ENCODE measurements at regions not wholly inside any gene's neighbourhood (a gene's known extent, or its start where the extent isn't known, plus 50 kb on each side); places are given as distances from the start of the nearest gene placed in this dataset.
A peak's percentile ranks its signal among the peaks of the same experiment; 100 is the strongest.

DNA sequence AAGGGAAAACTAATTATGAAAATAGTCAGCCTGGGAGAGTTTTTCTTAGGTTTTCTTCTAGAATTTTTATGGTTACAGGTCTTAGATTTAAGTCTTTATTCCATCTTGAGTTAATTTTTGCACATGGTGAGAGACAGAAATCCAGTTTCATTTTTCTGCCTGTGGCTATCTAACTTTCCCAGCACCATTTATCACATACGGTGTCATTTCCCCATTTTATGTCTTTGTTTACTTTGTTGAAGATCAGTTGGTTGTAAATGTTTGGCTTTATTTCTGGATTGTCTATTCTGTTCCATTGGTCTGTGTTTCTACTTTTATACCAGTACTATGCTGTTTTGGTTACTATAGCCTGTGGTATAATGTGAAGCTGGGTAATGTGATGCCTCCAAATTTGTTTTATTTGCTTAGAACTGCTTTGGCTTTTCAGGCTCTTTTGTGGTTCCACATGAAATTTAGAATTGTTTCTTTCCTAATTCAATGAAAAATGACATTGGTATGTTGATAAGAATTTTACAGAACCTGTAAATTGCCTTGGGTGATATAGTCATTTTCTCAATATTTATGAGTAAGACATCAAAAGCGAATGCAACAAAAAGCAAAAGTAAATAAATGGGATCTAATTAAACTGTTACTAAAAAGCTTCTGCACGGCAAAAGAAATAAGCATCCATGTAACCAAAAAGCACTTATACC is 146.1 kb upstream of the NOL4 start:
- TF ChIP-seq, protein P1, sequence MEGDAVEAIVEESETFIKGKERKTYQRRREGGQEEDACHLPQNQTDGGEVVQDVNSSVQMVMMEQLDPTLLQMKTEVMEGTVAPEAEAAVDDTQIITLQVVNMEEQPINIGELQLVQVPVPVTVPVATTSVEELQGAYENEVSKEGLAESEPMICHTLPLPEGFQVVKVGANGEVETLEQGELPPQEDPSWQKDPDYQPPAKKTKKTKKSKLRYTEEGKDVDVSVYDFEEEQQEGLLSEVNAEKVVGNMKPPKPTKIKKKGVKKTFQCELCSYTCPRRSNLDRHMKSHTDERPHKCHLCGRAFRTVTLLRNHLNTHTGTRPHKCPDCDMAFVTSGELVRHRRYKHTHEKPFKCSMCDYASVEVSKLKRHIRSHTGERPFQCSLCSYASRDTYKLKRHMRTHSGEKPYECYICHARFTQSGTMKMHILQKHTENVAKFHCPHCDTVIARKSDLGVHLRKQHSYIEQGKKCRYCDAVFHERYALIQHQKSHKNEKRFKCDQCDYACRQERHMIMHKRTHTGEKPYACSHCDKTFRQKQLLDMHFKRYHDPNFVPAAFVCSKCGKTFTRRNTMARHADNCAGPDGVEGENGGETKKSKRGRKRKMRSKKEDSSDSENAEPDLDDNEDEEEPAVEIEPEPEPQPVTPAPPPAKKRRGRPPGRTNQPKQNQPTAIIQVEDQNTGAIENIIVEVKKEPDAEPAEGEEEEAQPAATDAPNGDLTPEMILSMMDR (IDR thresholded peaks at IDR 0.05; ENCODE audit: insufficient read depth, low read depth, low read length), result no peak

DNA sequence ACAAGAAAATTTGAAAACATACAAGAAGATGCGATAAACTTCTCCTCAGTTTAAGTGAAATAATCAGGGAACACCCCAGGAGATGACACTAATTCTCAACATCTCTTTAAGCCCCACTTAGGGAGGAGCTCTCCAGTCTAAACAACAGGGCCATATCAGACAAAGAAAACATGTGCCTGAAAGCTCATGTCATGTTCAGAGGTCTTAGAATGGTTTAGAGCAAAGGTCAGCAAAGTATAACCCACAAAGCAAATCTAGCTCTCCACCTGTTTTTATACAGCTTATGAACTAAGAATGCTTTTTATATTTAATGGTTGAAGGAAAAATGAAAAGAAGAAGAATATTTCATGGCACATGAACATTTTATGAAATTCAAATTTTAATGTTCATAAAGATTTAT is 155.6 kb upstream of the NOL4 start:
- TF ChIP-seq, protein P1 (IDR thresholded peaks at IDR 0.05; ENCODE audit: insufficient read depth, low read depth, low read length), result no peak
- no peak overlapping the region for H3K4me3 ChIP-seq (ENCODE audit: low read depth, low read length)
- DNase-seq (ENCODE audit: low read depth), result no peak

More for the DNA sequence above, 146.1 kb upstream of the NOL4 start:
- DNase-seq (ENCODE audit: low read depth), result peak; percentile 2
- no peak overlapping the region for H3K4me3 ChIP-seq (ENCODE audit: low read depth, low read length)

DNA sequence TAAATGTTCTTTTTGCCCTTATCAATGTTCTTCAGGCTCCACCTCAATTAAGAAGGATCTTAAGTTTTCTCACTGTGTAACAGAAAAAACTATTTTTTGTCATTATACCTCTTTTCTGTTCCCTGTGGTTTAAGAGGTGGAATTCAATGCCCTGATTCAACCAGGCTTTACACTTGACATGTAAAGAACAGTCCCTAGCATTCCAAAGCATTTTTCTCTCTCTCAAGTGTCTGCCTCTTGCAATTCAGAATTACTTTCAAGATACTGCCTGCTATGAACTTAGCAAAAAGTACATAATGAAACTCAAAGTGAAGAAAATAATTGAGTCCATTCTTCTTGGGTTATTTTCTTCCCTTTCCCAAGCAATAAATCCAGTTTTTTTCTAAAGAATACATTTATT is 160.6 kb upstream of the NOL4 start:
- TF ChIP-seq, protein P1 (IDR thresholded peaks at IDR 0.05; ENCODE audit: insufficient read depth, low read depth, low read length), result no peak
- DNase-seq (ENCODE audit: low read depth), result no peak
- H3K4me3 ChIP-seq (ENCODE audit: low read depth, low read length), result no peak overlapping the region

DNA sequence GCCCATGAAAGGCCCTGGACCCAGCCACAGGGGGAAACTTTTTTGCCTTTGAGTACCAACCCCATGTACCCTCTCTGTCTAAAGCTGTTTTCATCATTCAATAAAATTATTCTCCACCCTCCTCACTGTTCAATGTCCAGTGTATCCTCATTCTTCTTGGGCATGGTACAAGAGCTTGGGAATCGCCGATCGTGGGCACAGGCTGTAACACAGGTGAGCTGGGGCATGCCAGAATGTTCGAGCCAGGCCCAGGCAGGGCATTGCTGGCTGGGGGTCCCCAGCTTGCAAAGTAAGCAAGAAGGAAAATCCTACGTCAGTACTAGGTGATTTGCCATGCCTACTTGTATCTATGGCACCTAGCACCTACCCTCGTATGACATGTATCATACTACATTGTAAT is 162.1 kb upstream of the NOL4 start:
- H3K4me3 ChIP-seq (ENCODE audit: low read depth, low read length), result no peak overlapping the region
- no peak for DNase-seq (ENCODE audit: low read depth)
- TF ChIP-seq, protein P1 (IDR thresholded peaks at IDR 0.05; ENCODE audit: insufficient read depth, low read depth, low read length), result no peak

DNA sequence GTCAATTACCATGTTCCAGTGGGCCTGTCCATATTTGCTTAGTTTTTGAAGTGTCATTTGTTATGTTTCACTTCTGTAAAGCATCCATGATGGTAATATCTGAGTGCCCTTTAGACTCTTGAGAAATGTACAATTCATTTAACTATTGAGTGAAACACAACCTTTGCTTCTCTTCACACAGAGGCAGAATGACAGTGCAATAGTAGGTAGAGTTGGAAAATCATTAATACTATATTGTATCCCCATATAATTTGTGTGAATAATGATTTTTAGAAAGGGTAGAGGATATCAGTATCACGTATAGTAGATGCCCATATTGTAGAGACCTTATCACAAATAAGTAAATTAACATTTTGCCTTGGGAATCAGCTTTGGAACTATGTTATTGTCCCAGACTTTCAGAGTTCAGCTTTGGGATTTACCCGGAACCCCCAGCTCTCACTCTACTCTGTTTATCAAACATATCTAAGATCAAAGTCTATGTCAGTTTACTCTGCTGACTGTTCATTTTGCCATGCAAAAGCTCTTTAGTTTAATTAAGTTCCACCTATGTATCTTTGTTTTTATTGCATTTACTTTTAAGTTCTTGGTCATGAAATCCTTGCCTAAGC is 172.7 kb upstream of the NOL4 start:
- no peak for DNase-seq (ENCODE audit: low read depth)
- H3K4me3 ChIP-seq (ENCODE audit: low read depth, low read length), result no peak overlapping the region
- TF ChIP-seq, protein P1 (IDR thresholded peaks at IDR 0.05; ENCODE audit: insufficient read depth, low read depth, low read length), result no peak

DNA sequence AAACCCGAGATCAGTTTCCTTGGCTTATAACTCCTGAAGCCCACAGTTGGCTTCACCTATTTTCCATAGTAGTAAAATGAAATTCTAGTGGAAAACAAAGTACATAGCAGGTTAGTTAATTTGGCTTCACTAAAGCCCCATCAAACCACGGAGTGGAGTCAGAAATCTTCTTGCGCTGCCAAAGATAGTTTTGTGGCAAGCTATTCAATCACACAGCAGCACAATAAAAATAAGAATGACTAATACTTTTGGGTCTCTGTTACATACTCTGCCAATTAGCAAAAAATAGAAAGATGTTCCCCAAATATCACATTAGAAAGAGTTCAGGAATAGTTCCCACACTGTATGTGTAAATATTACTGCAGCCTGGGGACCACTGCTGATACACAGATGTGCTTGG is 175.2 kb upstream of the NOL4 start:
- TF ChIP-seq, protein P1 (IDR thresholded peaks at IDR 0.05; ENCODE audit: insufficient read depth, low read depth, low read length), result no peak
- DNase-seq (ENCODE audit: low read depth), result no peak
- no peak overlapping the region for H3K4me3 ChIP-seq (ENCODE audit: low read depth, low read length)
